ENCODE measurements at regions not wholly inside any gene's neighbourhood (a gene's known extent, or its start where the extent isn't known, plus 50 kb on each side); places are given as distances from the start of the nearest gene placed in this dataset.

DNA sequence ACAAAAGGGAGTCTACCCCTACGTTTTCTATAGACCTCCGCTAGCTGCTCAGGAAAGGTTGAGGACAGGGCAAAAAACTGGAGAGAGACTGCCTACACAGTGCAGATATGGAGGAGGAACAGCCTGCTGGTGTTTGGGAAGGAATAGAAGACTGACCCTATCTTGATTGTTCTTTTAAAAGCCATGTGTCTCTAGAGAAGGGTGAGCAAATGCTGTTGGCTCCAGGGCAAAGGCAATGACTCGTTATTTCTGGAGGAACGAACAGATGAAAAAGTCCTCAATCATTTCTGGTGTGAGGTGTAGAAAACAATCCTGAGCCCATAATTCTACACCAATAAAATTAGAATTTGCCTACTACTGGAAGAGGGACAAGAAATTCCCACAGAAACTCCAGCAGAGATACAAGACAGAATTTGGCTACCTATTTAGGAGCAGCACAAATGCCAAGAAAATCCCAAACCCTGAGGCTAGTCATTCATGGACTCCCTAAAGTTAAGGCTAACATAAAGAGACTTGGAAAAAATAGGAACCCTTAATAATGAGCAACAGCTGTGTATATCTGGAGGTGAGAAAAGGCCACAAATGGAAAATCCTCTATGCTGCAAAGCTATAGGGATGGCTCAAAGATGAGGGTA lies 1206.3 kb upstream of the CNTN5 start:
- no peak for DNase-seq

DNA sequence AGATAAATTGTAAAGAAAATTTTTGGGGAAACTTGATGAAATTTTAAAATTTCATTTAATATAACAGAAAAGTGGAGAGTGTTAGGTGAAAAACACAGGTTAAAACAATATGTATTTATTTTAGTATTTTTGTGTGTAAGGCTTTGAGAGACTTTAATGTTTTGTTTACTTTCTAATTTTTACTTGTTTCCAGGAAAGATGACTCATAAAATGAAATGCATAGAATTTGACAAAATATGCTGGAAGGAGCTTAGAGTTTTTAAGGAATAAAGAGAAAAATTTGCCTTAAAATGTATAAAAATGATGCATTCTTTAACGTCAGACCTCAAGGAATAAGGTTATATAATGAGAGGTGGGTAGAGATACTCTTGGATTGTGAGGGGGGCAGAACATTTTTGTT lies 1205.1 kb upstream of the CNTN5 start:
- DNase-seq, result no peak

DNA sequence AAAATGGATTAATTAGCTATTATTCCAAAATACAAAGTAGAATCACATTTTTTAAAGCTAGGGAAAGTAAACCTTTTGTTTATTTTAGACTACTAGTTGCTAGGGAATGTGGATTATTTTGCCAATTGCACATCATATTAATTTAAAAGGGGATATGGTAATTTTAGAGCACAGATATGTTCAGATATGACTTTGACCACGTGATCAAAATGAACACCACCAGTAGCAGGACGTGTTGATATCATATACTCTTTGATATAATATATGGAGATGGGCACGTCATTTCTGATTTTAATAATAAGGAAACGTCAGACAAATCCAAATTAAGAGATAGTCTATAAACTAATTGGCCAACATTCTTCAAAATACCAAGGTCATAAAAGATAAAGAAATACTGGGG lies 1188.3 kb upstream of the CNTN5 start:
- no peak for DNase-seq

DNA sequence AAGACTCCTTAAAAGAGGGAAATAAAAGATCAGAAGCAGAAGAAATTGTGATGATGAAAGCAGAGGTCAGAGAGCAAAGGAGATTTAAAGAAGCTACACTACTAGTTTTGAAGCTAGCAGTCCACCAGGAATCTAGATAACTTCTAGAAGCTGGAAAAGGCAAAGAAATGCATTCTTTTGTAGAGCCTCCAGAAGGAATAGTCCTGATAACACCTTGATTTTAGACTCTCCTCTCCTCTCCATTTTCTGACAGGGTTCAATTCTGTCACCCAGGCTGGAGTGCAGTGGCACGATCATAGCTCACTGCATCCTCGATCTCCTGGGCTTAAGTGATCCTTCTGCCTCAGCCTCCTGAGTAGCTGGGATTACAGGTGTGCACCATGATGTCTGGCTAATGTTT lies 1187.3 kb upstream of the CNTN5 start:
- DNase-seq, result no peak

DNA sequence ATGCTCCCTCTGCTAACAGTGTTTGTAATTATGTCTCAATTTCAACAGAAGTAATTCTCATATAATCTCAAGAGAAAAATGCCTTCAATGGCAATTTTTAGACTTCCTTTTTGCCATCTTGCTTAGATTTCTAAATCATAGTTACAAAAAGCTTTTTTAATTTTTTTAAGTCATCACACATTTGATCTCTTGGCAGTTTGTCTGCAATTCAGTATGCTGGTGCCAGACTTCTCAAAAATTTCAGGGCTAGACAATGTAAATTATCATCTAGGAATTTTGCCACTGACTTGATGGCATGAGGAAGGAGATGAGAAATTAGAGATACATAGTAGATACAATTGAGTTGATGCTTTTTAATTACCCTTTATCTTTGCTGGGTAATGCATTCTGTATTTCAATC lies 1176.7 kb upstream of the CNTN5 start:
- no peak for DNase-seq

DNA sequence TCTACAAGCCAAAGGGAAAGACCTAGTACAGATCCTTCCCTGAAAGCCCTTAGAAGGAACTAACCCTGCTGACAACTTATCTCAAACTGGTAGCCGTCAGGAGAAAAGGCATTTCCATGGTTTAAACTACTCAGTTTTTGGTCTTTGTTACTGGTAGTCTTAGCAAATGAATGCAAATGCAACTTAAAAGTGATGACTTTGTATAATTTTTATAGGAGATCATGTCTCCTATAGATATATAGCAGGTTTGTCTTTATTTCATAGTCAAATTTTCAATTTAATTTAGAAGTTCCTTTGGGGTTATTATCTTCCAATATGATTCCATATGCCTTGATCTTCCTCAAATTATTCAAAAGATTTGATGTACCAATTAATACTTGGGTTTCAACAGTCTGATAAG lies 1173.0 kb upstream of the CNTN5 start:
- DNase-seq, result no peak

DNA sequence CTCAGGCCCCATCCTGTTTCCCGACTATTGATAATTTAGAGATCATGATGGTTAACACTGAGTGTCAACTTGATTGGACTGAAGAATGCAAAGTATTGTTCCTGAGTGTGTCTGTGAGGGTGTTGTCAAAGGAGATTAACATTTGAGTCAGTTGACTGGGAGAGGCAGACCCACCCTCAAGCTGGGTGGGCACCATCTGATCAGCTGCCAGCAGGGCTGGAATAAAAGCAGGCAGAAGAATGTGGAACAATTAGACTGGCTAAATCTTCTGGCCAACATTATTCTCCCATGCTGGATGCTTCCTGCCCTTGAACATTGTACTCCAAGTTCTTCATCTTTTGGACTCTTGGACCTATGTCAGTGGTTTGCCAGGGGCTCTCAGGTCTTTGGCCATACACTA lies 1170.0 kb upstream of the CNTN5 start:
- no peak for DNase-seq

DNA sequence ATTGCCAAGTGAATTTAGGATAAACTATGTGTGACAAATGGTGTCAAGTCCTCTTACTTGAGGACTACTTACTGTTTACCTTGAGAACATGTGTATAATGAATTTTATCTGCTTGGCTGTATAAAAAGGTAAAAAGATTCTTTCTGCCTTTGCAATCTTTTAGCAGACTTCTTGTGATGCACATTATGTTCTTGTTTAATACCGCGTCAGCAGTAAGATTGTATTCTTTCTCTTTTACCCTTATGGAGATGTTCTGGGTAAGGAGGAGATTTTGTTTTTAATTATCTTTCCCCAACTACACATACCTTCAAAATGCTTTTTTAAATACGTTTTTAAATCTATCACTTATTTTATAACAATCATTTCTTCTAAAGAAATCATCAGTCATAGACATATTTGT lies 1166.4 kb upstream of the CNTN5 start:
- no peak for DNase-seq

DNA sequence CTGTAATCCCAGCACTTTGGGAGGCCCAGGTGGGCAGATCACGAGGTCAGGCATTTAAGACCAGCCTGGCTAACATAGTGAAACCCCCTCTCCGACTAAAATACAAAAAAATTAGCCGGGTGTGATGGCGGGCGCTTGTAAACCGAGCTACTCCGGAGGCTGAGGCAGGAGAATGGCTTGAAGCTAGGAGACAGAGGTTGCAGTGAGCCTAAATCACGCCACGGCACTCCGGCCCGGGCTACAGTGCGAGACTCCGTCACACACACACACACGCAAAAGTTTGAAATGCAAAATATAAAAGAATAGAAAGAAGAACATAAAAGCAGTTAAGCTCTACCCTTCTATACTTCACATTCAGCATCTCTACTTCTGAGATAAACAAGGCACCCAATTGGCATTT lies 1165.9 kb upstream of the CNTN5 start:
- DNase-seq, result no peak

DNA sequence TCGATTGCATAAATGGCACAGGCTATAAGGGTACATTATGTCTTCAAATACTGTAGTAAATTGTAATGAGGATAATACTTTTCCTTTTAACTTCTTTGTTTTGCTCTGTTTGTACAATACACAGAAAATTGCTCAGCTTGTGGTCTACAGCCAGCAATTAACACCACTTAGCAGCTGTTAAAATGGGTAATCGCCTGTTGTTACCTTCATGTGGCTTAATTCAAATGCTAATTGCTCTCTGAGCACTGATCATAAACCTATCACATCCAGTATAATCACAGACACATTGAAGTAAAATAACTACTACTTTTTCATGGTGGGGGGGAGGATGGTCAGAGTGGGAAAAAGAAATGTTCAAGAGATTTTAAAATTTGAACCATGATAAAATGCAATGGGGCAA lies 1164.1 kb upstream of the CNTN5 start:
- no peak for DNase-seq

DNA sequence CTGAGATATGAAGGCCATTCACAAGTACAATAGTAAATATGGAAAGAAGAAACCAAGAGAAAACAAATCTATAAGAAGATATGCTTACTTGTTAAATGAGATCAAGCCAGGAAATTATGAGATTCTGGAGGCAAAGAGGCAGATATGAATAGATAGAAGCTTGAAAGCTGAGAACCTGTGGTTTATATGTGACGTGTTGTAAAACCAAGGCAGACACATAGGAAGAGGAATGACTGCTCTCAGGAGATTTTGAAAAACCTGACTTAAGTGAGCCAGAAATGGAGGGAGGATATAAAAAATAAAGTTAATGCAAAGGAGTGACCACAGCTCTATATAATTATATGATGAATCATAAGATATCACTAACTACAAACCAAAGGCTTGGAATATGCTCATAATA lies 1160.5 kb upstream of the CNTN5 start:
- no peak for DNase-seq

DNA sequence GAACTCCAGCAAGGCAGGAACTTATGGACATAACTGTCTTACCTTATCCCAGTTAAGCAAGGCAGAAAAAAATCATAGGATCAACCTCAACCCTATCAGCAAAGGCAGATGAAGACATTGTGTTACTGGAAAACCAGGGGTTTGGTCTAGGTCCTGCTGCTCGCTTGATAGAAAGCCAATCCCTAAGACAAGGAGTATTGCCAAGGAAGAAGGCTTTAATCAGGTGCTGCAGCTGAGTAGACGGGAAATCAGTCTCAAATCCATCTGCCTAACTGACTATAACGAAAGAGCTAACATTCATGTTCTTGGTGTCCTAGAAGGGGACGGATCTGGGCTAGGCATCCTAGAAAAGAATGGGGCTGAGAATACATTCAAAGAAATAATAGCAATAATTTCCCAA lies 1158.7 kb upstream of the CNTN5 start:
- no peak for DNase-seq

DNA sequence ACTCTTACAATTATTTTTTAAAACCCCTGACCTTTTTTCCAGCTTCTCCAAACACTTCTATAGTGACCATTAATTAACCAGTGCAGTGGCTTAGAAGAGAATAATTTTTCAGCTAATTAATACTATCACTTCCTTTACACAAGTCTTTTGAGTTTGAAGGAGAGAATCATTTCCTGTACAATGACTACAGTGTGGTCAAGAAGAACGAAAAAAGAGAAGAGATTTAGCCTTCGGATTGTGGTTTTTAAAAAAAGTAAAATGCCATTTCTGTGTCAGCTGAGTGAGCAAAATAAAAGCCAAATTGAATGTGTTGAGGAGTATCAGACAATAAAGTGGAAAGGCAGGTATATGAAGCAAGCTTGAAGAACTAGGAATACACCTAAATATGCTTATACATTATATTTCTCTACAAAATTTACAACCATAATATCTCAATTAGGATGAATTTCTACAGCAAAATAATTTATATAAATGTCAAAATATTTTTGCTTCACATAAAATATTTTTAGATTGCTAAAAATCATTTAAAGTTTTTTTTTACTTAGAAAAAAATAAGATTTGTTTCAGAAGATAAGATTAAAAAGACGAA lies 1155.2 kb upstream of the CNTN5 start:
- no peak for DNase-seq

DNA sequence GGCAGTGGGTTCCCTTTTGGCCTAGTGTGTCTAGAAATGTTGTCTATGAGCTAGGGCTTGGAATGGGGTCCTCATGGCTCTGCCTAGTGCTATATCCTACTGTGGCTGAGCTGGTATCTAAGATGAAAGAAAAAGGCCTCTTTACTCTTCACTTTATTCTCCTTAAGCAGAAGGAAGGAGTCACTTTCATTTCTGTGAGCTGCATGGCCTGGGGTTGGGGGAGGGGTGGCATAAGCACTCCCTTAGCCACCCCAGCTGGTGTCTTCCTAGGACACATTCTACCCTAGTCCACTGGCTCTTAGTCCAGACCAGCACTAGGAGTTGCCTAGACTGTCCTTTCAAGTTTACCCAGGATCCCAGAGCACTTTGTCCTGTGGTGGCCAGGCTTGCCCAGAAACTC lies 1148.9 kb upstream of the CNTN5 start:
- DNase-seq, result no peak

DNA sequence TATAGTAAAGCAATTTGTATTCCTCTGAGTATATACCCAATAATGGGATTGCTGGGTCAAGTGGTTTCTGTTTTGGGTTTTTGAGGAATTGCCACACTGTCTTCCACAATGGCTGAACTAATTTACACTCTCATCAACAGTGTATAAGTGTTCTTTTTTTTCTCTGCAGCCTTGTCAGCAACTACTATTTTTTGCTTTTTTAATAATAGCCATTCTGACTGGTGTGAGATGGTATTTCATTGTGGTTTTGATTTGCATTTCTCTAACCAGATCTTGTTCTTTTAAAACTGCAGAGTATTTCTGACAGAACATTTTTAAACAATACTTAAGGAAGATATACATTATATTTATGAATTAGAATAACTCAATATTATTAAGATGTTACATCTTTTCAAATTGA lies 1140.5 kb upstream of the CNTN5 start:
- no peak for DNase-seq

DNA sequence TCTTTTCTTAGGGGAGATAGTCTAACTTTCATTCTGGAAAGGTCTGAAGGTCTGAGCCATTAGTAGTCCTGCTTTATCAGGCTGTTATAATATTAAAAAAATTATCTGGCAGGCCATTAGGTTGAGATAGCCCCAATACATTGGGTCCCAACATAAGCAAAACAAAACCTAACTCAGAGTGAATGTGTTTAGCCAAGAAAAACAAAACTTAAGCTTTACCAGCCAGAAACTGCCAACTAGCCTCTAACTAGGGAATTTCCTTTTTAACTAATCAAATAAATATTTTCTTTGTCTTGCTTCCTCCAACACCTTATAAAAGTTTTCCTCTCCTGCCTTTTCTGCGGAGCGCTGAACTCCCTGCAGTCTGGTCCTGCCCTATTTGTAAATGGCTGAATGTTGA lies 1137.7 kb upstream of the CNTN5 start:
- no peak for DNase-seq

DNA sequence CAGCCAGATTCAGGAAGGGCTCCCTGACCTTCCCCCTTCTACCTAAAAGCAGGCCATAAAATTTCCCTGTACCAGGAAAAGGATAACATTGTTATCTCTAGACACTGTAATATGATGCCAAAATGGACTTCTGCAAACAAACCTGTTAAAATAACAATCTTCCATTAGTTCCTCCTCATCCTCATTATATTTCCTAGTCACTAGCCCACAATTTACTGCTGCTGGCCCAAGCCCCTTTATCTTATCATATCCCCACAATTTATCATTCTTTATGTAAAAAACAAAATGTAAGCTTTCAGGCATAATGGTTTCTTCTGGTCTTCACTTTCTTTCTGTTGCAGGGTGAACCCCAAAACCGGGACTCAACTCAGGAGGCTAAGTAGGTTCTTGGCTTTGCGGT lies 1132.1 kb upstream of the CNTN5 start:
- no peak for DNase-seq

DNA sequence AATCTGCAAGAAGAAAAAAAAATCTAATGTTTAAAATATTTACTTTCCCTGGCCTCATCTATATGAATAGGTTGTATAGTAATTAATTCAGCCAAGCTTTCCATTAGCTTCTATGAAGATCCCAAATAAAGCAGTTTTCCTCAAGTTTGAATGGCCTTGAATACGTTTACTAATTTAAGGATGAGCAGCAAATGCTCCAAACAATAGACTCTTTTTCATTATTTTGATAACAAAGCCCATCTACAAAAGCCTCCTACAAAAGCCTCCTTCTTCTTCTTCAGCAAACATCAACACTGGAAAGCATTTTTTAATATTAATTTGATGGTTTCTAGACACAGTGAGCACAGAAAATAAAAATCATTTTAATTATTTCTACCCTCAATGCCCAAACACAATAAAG lies 1130.3 kb upstream of the CNTN5 start:
- DNase-seq, result no peak

DNA sequence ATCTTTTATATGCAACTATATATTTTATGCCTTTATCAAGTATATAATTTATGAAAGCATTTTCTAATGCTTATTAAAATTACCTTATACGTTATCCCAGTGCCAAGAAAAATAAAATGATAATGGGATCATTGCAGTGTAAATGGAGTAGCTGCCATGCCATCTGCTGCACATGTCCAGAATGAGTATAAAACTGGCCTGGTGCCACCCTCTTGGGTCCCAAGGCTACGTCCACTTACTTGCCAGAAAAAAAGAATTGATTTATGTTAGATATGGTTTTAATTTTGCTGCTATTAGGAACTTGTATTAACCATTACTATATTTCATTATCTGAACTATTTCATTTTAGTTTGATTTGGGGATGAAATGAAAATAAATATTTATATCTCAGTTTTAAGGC lies 1127.1 kb upstream of the CNTN5 start:
- DNase-seq, result no peak

DNA sequence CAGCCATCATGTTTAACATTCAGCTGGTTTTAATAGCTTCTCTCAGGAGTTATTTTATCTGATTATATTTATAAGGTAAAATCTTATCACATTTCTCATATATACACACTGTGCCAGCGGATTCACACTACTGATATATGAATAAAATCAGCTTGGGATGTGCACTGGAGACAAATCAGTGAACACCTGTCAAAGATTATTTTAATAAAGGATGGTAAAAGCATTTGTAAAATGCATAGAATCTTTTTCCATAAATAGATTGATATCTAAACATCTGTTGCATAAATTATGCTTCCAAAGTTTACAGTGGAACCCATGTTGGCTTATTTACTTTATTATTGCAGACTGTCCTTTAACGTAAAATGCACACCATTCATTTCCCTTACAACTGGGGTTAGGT lies 1125.8 kb upstream of the CNTN5 start:
- no peak for DNase-seq

DNA sequence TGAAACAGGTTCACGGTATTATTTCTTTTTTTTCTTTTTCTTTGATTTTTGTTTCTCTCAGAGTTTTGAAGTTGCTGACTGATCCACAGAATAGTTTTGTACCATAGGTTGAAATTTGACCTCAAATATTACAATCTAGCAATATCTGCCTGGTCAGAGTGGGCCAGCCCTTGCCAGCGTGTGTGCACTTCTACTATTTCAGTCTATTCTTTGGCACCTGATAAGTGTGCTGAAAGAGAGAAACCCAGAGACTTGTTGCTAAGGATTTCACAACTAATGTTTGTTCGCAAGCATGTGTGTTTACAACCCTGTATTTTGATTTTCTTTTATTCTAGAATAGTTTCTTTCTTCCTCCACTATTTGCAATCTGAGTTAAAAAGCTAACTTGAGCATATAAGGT lies 1125.2 kb upstream of the CNTN5 start:
- no peak for DNase-seq

DNA sequence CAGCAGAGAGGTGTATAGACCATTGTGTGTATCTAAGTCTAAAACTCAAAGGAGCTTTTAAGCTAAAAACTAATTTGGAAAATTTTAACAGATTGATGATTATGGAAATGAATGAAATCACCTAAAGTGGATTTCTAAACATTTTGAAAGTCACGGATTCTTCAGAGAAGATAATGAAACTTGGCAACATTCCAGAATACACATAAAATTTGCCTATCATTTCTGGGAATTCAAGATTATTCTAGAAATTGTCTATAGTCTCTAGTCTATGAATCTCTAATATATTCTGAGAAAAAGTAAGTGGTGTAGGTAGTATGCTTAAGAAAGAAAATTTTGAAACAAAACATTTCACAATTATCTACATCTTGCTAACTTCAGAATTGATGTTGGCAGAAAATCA lies 1117.9 kb upstream of the CNTN5 start:
- no peak for DNase-seq

DNA sequence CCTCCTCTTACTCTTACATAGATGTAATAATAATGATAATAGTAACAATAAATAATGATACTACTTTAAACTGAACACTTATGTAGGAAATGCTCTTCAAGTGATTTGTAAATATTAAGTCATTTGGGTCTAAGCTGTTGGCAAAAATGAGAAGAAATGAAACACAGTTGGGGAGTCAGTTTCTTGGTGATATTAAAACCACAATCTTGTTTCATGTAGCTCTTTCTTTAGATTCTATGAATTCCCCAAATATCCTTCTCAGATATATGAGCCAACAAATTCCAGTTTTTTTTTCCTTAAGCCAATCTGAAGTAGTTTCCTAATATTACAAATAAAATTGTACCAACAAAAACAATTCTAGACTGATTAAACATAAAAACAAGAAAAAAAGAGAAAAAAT lies 1115.6 kb upstream of the CNTN5 start:
- no peak for DNase-seq

DNA sequence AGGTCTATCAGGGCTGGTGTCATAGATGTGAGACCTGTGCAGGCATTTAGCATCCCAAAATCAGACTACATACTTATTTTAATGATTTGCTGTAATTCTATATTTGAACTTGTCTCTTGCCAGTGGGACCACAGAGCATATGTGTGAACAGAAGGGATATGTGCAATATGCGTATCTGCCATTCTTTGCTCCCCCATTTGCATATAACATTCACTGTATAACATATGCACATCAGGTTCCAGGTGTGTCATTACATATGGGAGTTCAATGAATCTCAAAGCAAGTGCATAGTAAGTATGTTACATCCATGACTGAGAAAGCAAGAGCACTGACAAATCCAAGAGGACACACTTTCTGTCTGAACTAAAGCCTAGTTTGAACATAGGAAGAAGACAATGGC lies 1115.1 kb upstream of the CNTN5 start:
- no peak for DNase-seq

DNA sequence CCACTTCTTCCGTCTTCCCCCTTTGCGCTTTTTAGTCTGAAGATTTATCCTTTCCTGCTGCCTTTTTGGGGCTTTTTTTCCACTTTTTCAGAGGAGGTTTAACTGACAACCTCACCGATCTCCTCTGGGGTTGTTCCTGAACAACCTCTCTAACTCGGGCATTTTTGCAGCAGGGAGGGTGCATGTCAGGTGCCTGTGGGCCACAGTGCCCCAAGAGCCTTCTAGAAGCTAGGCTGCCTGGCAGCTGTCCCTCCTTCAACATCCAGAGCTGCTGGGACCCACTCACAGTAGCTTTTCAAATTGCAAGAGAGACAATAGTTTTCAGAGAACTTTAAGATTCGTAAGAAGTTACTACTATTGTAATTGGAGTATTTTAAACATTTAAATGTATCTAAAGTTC lies 1112.4 kb upstream of the CNTN5 start:
- DNase-seq, result no peak
